Duodenal mucosa (tissue), 2 donors: ENCODE measurements at regions not wholly inside any gene's neighbourhood (a gene's known extent, or its start where the extent isn't known, plus 50 kb on each side); places are given as distances from the start of the nearest gene placed in this dataset.

Experiments used
- H3K27ac ChIP-seq: one replicate; pipeline ENCODE4 v1.7.0; 2013; ENCODE audit warnings: low read depth, low read length
- H3K27me3 ChIP-seq, 2 donors: one replicate each; pipeline ENCODE4 v1.7.0; 2013; ENCODE audit warnings: low read length in 2 of 2, control low read depth in 1 of 2; ENCODE audit not compliant: insufficient read depth in 2 of 2, control insufficient read depth in 1 of 2
- H3K36me3 ChIP-seq, 2 donors: one replicate each; pipeline ENCODE4 v1.7.0; 2013; ENCODE audit warnings: low read length in 2 of 2, control low read depth in 1 of 2; ENCODE audit not compliant: insufficient read depth in 2 of 2, control insufficient read depth in 1 of 2
- H3K4me1 ChIP-seq, 2 donors: one replicate each; pipeline ENCODE4 v1.7.0; 2013; ENCODE audit warnings: low read length in 2 of 2, control low read depth in 1 of 2; ENCODE audit not compliant: insufficient read depth in 2 of 2, control insufficient read depth in 1 of 2
- H3K4me3 ChIP-seq, 2 donors: one replicate each; pipeline ENCODE4 v1.7.0; 2013; ENCODE audit warnings: low read length in 2 of 2, low read depth in 1 of 2
- H3K9ac ChIP-seq, 2 donors: one replicate each; pipeline ENCODE4 v1.7.0; 2013; ENCODE audit warnings: low read length in 2 of 2, low read depth in 1 of 2
- H3K9me3 ChIP-seq, 2 donors: one replicate each; pipeline ENCODE4 v1.7.0; 2013; ENCODE audit warnings: low read length in 2 of 2, control low read depth in 1 of 2; ENCODE audit not compliant: control insufficient read depth in 1 of 2

GRCh38 chr15:93519599-93519998, 430.6 kb upstream of the RGMA start:
- Histone ChIP-seq H3K27ac (no peak overlapping the region), H3K27me3 (no peaks in the 10 kb centered on the region), H3K4me3 (no peak overlapping the region), H3K9ac (no peak overlapping the region), H3K4me1 (no peaks in the 10 kb centered on the region), H3K36me3 (no peaks in the 10 kb centered on the region), H3K9me3 (no peaks in the 10 kb centered on the region)

DNA sequence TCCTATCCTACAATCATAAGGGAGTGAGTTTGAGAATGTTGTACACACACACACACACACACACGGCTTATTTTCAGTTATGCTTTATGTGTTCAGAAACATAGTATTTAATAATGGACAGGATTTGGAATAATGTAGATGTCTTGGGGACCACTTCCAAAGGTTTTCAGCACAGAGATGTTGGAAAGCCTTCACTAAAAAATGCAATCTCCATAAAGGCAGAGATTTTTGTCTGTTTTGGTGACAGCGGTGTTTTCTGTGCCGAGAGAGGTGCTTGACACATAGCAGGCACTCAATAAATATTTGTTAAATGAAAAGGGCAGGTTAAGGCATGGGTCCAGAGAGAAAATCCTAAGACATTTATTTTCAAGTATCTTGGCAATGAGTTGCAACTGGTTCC, 428.2 kb upstream of the RGMA start:
- H3K9me3 ChIP-seq: no peaks in the 10 kb centered on the region
- H3K4me3 ChIP-seq: no peak overlapping the region
- H3K4me1 ChIP-seq: no peaks in the 10 kb centered on the region
- H3K36me3 ChIP-seq: no peaks in the 10 kb centered on the region
- no peak overlapping the region for H3K27ac ChIP-seq
- H3K27me3 ChIP-seq: no peaks in the 10 kb centered on the region
- no peak overlapping the region for H3K9ac ChIP-seq

- no peaks in the 10 kb centered on the region for H3K27me3 ChIP-seq
- no peak overlapping the region for H3K4me3 ChIP-seq
- no peaks in the 10 kb centered on the region for H3K4me1 ChIP-seq
- no peaks in the 10 kb centered on the region for H3K9me3 ChIP-seq
- H3K9ac ChIP-seq: no peak overlapping the region
- H3K36me3 ChIP-seq: no peaks in the 10 kb centered on the region
- H3K27ac ChIP-seq: no peak overlapping the region
Measured at GRCh38 chr15:93515256-93516051, 426.4 kb upstream of the RGMA start.

GRCh38 chr15:93506646-93507045, 417.6 kb upstream of the RGMA start:
- H3K36me3 ChIP-seq: no peaks in the 10 kb centered on the region
- H3K4me1 ChIP-seq: no peaks in the 10 kb centered on the region
- H3K27me3 ChIP-seq: no peaks in the 10 kb centered on the region
- H3K9ac ChIP-seq: no peak overlapping the region
- H3K4me3 ChIP-seq: no peak overlapping the region
- no peaks in the 10 kb centered on the region for H3K9me3 ChIP-seq
- H3K27ac ChIP-seq: no peak overlapping the region

GRCh38 chr15:93505506-93505905, 416.5 kb upstream of the RGMA start:
- Histone ChIP-seq H3K27me3 (no peaks in the 10 kb centered on the region), H3K9ac (no peak overlapping the region), H3K9me3 (no peaks in the 10 kb centered on the region), H3K4me1 (no peaks in the 10 kb centered on the region), H3K36me3 (no peaks in the 10 kb centered on the region), H3K27ac (no peak overlapping the region), H3K4me3 (no peak overlapping the region)

GRCh38 chr15:93501946-93502345, 412.9 kb upstream of the RGMA start:
- Histone ChIP-seq H3K4me3 (no peak overlapping the region), H3K27ac (no peak overlapping the region), H3K9me3 (no peaks in the 10 kb centered on the region), H3K9ac (no peak overlapping the region), H3K4me1 (no peaks in the 10 kb centered on the region), H3K27me3 (no peaks in the 10 kb centered on the region), H3K36me3 (no peaks in the 10 kb centered on the region)

GRCh38 chr15:93500155-93500554, 411.1 kb upstream of the RGMA start:
- Histone ChIP-seq H3K27me3 (no peaks in the 10 kb centered on the region), H3K9ac (no peak overlapping the region), H3K9me3 (no peaks in the 10 kb centered on the region), H3K36me3 (no peaks in the 10 kb centered on the region), H3K27ac (no peak overlapping the region), H3K4me1 (no peaks in the 10 kb centered on the region), H3K4me3 (no peak overlapping the region)

GRCh38 chr15:93497291-93497690, 408.3 kb upstream of the RGMA start:
- Histone ChIP-seq H3K4me3 (no peak overlapping the region), H3K27me3 (no peaks in the 10 kb centered on the region), H3K9me3 (no peaks in the 10 kb centered on the region), H3K9ac (no peak overlapping the region), H3K27ac (no peak overlapping the region), H3K36me3 (no peaks in the 10 kb centered on the region), H3K4me1 (no peaks in the 10 kb centered on the region)

DNA sequence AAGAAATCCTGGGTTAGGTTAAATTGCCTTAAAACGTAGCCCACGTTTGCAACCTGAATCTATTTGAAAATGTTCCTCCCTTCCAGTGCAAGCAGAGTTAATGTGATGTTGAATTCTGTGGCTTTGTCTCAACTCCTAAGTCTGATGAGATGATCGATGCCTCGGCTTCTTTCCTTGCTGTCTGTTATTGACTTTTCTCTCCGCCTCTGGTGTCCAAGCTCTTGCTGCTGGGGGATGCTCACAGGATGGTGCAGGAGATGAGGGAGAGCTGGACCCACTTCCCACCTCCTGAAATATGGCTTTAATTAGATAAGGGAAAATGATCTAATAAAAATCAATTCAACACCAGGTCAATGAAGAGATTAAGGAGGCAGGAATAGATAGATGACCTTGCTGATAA, 407.9 kb upstream of the RGMA start:
- Histone ChIP-seq H3K9me3 (no peaks in the 10 kb centered on the region), H3K27ac (no peak overlapping the region), H3K4me1 (no peaks in the 10 kb centered on the region), H3K9ac (no peak overlapping the region), H3K36me3 (no peaks in the 10 kb centered on the region), H3K4me3 (no peak overlapping the region), H3K27me3 (no peaks in the 10 kb centered on the region)

DNA sequence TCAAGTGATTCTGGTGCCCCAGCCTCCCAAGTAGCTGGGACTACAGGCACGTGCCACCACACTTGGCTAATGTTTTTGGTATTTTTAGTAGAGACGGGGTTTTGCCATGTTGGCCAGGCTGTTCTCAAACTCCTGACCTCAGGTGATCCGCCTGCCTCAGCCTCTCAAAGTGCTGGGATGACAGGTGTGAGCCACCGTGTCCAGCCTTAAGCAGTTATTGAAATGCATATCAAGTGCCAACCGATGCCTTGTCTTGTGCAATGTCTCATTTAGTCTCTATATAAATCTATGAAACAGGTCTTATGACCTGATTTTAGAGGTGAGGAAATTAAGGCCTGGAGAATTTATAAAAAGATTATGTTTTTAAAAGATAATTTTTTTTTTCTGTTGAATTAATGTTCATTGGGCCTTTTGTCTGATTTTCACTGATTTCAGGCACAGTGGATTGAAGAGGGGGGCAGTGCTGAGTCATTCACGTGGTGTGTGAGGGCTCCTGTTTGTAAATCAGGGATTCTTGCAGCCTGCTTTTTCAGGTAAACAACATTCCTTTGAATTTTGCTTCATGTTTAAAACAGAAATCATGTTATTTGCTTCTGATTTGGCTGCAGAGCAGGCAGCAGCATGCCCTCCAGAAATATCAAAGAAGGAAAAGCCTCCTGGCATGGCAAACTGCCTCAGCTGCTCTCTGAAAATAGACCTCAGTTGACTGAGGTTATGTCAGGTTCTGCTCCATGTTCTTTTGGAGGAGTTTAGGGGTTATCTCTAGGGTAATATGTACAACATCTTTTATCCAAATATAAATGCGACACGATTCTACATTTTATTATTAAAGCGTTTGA, 407.0 kb upstream of the RGMA start:
- Histone ChIP-seq H3K27me3 (no peaks in the 10 kb centered on the region), H3K4me1 (no peaks in the 10 kb centered on the region), H3K9me3 (no peaks in the 10 kb centered on the region), H3K4me3 (no peak overlapping the region), H3K36me3 (no peaks in the 10 kb centered on the region), H3K27ac (no peak overlapping the region), H3K9ac (no peak overlapping the region)
